Stimulated activated CD4-positive, alpha-beta T cell treated with anti-CD3 and anti-CD28 coated beads, TNF-alpha, amount 100 ng/mL, for 48 hours (primary cell): ENCODE measurements at regions not wholly inside any gene's neighbourhood (a gene's known extent, or its start where the extent isn't known, plus 50 kb on each side); places are given as distances from the start of the nearest gene placed in this dataset.

ENCODE experiments used
- DNase-seq, 3 donors: peaks; one replicate each; pipeline ENCODE4 v3.0.0-alpha.2; 2020; ENCODE audit warnings: low read depth in 3 of 3

DNA sequence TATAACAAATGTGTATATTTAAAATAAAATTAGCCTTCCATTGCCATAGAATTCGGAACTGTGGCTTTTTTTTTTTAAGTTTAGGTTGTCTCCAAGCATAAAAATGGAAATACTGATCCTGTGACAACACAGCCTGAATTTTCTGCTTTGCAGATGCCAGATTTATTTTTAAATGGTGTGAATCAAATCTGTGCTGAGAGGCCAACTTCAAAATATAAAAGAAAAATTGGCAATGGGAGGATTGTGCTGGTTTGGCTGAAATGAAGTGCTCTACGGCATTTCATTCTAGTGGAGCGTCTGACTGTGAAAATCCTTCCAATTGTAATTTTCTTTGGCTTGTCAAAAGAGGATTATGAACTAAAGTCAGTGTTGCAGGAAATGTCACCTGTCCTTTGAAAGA, 580.3 kb upstream of the ZFP42 start:
- DNase-seq, result no peak

DNA sequence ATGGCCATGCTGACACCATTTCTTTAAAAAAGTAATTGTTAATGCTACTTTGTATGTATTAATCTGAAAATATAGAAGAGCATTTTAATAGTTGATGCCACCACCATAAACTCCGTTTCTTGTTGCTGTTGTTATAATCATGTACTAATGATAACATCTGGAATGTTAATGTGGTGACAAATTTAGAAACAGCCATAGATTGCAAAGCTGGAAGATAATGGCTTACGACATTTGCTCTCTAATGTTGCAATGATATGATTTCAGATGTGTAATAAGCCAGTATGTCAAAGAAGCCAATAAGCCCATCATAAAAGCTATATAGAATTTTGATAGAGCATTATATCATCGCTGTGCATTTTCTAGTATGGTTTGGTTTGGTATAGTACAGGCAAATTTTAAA, 579.4 kb upstream of the ZFP42 start:
- DNase-seq, result no peak

DNA sequence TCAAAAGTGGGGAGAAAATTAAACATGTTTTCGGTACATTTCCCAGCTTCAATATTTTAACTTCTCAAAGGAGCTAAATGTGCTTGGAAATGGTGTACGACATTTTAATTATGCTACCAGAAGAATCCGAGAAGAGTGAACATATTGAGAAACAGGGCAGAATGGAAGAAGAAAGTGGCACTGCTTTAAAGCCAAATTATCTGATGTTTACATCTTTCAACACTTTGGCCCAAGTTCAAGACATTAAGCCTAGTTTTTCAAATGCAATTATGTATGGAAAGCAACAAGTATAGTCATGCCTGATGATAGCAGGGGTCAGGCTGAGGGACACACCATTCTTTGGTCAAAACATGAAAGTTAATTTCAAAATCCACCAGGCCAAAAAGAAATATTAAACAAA, 577.9 kb upstream of the ZFP42 start:
- DNase-seq, result no peak

DNA sequence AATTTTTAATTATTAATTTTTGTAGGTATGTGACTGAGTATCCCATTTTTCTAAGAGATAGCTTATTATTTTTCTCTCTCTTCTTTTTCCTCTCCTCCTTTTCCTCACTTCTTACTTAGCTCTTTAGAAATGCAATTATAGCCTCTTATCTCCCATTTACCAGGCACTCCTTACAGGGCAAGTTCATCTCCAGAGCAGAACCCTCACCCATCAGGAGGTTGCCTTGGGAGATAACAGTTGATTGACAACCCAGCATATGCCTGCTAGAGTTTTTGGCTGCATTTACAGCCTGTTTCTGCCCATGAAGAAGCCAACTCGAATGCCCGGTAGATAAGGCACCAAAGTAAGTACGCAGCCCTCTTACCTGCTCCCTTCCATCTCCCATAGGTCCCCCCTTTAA, 572.9 kb upstream of the ZFP42 start:
- DNase-seq, result no peak

DNA sequence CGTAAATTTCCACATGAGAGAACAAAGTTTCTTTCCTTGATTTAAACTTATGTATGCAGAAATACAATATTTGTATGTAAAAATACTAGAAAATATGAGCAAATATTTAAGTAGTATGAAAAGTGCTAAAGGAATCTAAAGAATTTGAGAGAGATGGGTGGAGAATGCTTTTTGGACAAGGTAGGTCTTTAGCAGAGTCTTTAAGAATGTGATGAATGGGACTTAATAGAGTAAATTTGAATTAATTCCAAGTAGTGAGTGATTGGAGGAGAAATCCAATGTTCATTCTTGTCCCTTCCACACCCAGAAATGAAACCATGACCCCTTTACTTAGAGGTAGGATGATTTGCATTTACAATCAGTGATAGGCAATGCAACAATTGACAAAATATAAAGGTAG, 570.9 kb upstream of the ZFP42 start:
- DNase-seq, result no peak

DNA sequence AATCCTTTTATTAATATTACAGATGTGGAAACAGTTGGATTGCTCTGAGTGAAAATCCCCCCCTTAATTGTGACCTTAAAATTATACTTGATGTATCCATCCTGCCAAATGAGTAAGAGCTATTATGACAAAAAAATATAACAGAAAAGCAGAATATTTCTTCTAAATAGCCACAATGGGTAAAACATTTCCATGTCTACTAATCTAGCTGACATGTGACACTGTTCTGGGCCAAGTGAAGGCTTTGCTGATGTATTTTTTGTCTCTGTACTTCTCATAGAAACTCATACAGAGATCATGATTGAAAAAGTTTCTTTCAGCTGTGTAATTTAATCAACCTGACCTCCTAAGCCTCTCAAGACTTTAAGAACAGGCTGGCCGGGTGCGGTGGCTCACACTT, 569.1 kb upstream of the ZFP42 start:
- DNase-seq, result no peak

DNA sequence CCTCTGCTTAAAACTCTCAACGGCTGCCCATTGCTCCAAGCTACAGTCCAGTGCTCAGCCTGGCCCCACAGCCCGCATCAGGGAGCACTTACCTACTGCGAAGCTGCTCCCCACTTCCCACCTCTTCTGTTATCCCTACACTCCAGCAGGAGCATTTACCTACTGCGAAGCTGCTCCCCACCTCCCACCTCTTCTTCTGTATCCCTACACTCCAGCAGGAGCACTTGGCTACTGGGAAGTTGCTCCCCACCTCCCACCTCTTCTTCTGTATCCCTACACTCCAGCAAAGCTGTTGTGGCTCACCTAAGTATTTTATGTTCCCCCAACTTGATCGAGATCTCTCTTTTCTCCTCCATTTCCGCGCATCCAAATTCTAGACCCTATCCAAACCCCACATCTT, 563.3 kb upstream of the ZFP42 start:
- no peak for DNase-seq

DNA sequence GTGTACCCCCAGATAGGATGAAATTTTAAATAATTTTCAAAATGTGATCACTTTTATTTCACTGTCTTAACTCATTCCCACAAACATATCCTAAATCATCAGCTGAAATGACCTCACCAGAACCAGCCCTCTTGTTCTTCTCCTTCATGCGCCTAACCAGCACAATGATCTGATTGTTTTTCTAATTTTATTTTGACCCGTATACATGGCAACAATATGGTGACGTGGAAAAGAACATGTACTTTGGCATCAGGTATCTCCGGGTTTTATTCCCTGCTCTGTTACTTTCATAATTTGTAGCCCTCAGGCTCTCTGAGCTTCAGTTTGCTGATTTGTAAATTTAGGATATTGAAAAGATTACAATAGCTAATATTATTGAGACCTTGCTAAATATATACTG, 562.4 kb upstream of the ZFP42 start:
- DNase-seq, result no peak

DNA sequence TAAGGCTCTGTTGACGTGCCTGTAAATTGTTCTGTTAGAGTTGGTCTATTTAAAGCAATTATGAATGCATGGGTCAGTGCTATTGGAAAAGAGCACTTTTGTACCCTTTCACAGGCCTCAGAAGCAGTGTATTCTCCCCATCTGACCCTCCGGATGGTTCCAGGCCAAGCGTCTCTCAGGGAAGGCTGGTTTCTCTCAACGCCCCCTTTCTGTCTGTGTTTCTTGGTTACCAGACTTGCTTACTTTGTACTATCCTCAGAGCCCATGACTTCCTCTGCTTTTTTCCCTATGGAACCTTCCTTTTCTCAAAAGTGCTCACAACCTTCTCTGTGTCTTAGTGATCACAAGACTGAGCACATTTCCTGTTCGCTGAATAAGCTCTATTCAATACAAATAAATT, 559.3 kb upstream of the ZFP42 start:
- DNase-seq, result no peak

DNA sequence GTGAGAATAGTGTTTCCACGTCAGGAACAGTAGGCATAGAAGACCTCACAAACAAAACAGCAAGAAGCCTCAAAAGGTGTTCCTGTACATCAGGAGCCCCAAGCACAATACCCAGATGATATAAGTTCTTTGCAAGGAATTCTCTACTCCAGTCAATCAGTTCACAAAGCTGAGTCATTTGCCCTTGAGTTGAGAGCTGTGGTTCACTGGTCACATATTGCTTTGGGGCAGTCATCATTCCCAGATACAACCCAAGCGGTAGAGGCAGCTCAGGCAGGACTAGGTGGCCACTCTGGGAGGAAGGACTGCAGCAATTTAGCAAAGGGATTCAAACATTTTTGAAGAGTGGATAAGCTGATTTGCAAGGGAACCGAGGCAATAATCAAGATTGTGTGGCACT, 551.5 kb upstream of the ZFP42 start:
- no peak for DNase-seq

DNA sequence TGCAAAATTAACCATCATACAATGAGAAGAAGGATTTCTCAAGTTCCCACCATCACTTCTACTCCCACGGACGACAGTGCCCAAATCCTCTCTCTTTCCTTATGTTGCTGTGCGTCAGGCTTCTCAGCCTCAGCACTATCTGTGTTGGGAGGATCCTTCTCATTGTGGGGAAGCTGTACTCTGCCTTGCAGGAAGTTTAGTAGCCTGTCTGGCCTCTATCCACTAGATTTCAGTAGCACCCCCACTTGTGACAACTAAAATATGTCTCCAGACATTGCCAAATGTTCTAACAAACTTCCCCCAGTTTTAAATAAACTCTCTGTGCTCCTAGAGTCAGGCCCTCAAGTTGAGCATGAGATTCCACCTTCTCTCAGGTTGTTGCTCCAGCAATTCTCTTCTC, 545.9 kb upstream of the ZFP42 start:
- no peak for DNase-seq

DNA sequence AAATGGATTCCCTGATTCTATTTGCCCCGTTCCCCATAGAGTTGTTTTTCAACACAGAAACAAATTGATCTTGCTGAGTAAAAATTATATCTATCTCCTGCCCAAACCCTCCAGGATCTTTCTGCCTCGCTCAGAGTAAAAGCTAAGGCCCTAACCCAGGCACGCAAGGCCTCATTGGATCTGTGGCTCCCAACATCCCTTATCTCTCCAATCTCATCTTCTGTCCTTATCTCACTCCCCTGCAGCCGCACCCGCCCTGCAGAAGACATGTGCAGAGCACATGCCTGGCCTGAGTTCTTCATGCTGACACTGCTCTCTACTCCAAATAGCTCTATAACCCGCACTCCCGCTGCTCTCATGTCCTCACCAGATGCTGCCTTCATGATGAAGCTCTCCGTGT, 543.8 kb upstream of the ZFP42 start:
- no peak for DNase-seq

DNA sequence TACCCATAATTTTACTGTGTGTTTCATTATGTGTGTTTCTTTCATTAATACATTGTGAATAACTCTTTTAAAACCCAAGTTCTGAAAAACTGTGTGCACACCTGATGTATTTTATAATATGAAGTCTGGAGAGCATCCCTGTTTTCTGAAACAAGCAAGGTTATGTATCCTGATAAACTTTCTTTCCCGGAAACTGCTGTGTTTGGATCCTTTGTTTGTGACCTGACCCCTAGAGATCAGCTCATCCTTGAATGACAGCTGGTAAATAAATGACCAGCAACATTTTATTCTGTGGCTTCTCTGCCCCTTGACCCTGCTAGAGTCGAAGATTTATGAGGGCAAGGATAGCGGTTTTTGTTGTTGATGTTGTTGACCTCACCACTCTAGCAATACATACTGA, 535.6 kb upstream of the ZFP42 start:
- DNase-seq, result no peak

DNA sequence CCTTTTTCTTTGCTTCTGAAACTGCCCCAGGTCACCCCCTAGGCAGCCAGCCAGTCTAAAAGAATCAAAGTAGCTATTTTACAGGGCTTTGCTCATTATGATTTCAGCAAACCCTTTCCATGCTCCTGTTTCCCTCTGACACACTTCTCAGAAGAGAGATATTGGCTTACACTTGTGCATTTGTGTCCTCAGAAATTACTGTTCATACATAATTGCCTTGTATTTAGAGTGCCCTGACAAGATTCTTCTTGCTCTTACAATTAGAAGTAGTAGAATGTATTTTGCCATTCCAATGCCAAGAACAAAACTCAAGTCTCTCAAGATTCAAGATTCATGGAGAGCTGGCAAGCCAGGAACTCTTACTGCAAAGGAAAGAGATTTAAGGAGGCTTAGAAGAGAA, 531.0 kb upstream of the ZFP42 start:
- no peak for DNase-seq

DNA sequence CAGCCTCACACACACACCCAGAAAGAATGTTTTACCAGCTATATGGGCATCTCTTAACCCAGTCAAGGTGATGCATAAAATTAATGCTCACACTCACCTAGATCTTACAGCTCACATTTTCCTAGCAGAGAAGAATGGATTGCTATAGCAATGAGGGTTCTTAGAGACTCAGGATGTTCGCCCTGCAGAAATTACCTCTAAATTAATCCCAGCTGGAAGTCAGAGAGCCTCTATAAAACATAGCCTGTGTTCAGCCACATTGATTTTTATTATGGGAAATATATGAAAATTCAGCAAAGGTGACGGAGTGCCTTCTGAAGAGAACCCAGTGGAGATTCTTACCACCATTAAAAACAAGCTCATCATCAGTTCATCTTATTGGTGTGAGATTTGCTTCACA, 528.3 kb upstream of the ZFP42 start:
- no peak for DNase-seq

DNA sequence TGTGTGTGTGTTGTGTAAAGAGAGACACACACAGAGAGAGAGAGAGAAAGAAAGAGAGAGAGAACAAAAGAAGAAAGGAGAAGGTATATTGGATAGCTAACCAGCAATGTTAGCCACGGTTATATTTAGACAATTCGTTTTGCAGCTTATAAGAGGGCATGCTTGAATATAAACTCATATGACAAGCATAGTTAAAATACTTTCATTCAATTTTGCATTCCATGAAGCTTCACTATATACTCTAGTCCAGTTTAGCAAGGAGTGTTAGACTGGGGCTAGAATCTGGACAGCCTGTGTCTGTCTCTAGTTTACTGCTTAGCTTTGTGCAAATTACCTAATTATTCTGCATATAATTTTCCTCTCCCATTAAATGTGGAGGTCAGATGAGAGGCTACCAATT, 525.9 kb upstream of the ZFP42 start:
- no peak for DNase-seq

DNA sequence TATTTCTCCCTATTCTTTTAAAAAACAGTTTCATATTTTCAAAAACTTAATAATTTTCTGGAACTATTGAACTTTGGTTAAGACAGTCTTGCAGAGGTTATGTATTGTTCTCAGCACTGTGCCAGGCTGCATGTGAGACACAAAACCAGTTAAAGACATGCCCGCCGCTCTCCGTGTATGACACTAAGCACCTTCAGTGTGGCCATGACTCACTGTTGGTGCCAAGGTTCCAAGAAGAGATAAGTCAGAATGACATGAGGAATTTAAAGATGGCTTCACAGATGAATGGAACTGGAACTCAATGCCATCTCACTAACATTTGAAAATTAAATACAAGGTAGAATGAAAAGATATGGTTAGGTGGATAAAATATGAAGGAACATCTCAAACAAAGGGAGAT, 525.5 kb upstream of the ZFP42 start:
- no peak for DNase-seq

DNA sequence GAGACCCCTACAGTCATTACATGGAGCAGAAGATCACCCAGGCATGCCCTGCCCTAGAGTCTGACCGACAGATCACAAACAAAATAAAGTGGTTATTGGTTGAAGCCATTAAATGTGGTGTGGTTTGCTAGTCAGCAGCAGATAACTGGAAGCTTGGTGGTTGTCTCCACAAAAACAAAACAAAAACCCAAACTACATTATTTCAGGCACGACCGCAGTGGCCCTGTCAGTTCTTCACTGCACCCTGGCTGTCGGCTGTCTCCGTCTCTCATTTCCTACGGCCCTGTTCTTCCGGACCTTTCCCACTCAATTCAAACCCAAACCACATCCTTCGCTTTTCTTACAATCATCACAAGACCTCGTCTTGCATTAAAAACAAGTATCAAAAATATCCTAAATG, 521.3 kb upstream of the ZFP42 start:
- DNase-seq, result no peak

DNA sequence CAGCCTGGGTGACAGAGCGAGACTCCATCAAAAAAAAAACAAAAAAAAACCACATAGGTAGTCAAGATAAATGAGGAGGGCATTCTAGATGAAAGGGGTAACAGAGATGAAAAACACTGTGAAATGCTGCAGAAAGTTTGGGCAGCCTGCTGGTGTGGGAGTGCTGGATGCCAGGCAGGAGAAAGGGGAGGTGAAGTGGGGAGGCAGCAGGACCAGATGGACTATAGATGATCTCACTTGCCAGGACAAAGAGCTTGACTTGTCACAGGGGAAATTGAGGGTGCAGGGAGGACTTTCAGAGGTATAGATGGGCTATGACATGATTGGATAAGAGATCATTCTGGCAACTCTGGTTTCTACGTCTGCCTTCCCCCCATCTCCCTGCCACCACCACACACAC, 519.7 kb upstream of the ZFP42 start:
- DNase-seq, result no peak

DNA sequence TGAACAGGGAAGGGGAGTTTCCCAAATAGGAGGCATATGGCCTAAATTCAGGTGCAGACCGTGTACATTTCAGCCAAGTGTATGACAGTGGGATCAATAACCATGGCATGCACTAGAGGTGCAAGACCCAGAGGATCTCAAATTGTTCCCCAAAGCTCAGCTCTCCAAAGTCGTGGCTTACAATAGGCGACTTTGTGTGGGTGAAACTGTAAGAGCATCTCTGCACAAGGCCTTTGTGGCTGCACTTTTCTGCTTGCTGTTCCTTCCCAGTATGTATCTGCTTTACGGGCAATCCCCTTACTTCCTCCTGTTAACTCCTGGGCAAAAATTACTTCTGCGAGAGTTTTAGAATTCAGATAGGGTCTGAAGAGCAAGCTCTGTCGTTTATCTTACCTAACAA, 518.3 kb upstream of the ZFP42 start:
- no peak for DNase-seq

DNA sequence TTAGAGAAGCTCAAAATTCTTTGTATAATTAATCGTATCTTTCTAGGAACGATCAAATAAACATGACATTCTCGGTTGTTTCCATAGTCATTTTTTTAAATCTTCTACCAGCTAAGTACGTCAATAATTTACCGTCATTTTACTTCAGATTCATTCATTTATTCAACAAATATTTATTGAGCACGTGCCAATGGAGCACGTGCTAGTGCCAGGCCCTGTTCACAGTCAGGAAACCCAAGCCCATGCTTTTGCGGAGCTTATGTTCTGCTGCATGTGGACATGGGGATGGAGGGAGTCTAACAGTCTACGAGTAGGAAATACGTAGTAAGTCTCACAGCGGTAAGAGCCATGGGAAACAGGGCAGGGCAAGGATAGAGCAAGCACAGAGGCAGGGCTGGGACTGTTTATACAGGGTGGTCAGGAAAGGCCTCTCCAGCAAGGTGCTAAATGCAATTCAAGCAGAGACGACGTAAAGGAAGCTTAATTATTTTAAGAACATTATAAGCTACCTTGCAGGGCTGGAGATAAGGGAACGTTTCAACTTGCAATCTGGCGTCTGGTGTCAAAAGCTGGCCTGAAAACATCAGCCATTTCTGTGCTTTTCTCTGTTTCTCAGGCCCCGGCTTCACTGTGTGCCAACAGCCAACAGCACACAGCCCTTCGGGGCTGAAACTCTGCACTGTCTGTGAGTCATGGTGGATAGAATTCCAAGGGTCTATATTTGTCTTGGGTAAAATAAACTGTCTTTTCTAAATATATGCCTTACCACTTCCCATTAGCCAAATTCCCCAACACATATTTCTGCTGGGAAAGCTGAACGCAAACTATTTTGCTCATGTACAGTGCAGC, 517.1 kb upstream of the ZFP42 start:
- no peak for DNase-seq

DNA sequence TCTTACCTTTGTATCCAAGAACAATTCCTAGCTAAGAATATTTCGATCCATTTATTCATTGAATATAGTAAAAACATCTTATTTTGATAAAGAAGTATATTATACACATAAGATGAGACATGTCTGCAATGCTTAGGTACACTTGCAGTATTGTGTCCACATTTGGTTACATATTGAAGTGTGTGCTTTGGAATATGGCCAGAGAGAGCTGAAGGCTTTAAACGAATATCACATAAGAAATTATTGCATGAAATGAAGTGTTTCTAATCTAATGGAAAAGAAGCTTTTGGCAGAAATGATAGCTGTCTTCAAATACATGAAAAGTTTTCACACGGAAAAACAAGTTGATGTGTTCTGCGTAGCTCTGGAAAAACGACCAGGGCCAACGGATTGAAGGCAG, 516.1 kb upstream of the ZFP42 start:
- no peak for DNase-seq

DNA sequence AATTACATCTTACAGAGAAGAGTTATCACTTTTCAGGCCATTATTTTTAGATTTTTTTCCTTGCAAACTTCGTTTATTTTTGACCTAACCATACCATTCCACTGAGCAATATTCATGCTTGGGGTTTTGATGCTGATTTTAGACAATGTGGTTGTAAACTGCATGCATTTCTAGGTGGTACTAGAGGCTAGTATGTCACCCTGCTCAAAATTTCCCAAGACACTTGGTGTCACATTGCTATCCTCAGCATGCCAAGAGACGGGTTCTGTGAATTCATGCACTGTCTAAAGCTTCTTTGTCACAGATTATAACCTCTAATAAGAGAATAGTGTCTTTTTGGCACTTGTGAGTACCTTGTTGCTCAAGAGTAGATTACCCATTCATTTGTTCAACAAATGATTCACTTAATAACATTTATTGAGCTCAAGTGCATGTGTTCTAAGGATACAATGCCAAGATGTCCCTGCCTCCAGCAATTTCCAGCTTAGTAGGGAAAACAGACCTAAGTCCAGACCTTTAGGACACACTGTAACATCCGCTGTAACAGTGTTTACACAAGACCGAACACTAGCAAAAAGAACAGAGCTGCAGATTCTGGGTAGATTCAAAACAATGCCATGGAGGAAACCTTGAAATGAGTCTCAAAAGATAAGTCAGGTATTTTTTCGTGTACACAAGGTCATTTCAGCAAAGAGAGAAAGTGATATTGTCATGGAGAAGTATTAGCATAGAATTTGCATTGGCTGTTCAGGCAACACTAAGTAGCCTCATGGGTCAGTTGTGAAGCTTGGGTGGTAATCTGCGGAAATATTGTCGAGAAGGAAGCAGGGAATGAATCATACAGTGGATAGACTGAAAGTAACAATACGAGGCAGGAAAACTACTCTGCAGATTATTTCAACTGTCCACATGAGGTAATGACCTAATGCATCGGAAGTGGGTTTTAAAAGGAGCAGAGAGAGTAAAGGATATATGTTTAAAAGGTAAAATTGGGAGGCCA, 515.1 kb upstream of the ZFP42 start:
- DNase-seq, result no peak
